ENCODE measurements at regions not wholly inside any gene's neighbourhood (a gene's known extent, or its start where the extent isn't known, plus 50 kb on each side); places are given as distances from the start of the nearest gene placed in this dataset.

GRCh38 chr2:221893501-221893900, 321.4 kb upstream of the EPHA4 start:
- no peak for ATAC-seq
- no peak for DNase-seq (ENCODE audit: low spot score)
- no peak overlapping the region for H3K4me3 Mint-ChIP-seq
- peaks cover 2% of the 10 kb centered on the region for H3K27me3 Mint-ChIP-seq (ENCODE audit: insufficient read depth, low read depth, poor library complexity)
- Histone ChIP-seq H3K79me2 (replicated peaks; ENCODE audit: insufficient read depth) (no peaks in the 10 kb centered on the region), H3F3A (replicated peaks; ENCODE audit: low read depth) (no peaks in the 10 kb centered on the region), H3K27me3 (ENCODE audit: insufficient read depth) (no peaks in the 10 kb centered on the region), H4K20me1 (replicated peaks; ENCODE audit: insufficient read depth) (no peaks in the 10 kb centered on the region), H3K9me2 (ENCODE audit: insufficient read depth) (no peaks in the 10 kb centered on the region), H3K4me1 (ENCODE audit: insufficient read depth) (0 out of 2 replicates have a peak, but pooled peaks cover 7% of the 10 kb centered on the region), H3K27ac (ENCODE audit: low read depth) (no peak overlapping the region), H2AFZ (no peak overlapping the region), H3K4me2 (no peak overlapping the region), H3K4me3 (no peak overlapping the region), H3K36me3 (ENCODE audit: insufficient read depth) (no peaks in the 10 kb centered on the region; the same call in 1 of the 2 replicates)
- TF ChIP-seq ETS1 (IDR thresholded peaks at IDR 0.05) (no peak), NANOG (IDR thresholded peaks at IDR 0.05; ENCODE audit: borderline replicate concordance) (no peak), EZH2phosphoT487 (IDR thresholded peaks at IDR 0.05; ENCODE audit: unreplicated experiment) (no peak), EZH2 (IDR thresholded peaks at IDR 0.05; ENCODE audit: low read depth, unreplicated experiment) (no peak), CREB1 (CRISPR knock-in tag; IDR thresholded peaks at IDR 0.05; ENCODE audit: low read depth) (no peak), ZNF114 (CRISPR knock-in tag; IDR thresholded peaks at IDR 0.05) (no peak), ZNF331 (CRISPR knock-in tag; IDR thresholded peaks at IDR 0.05; ENCODE audit: low read depth) (no peak), CTCF (conservative IDR thresholded peaks at IDR 0.05; ENCODE audit: low read depth in 2 of 2) (no peak), JUNB (IDR thresholded peaks at IDR 0.05; ENCODE audit: unreplicated experiment) (no peak), POLR2AphosphoS5 (IDR thresholded peaks at IDR 0.05; ENCODE audit: low read depth) (no peak), STAT1 (IDR thresholded peaks at IDR 0.05; ENCODE audit: unreplicated experiment) (no peak), ZNF462 (CRISPR knock-in tag; IDR thresholded peaks at IDR 0.05) (no peak), REST (IDR thresholded peaks at IDR 0.05; ENCODE audit: unreplicated experiment) (no peak)
- H3K4me1 Mint-ChIP-seq, result peaks cover 17% of the 10 kb centered on the region
- no peak overlapping the region; the same call in 1 of the 2 replicates for H3K27ac Mint-ChIP-seq
- H3K36me3 Mint-ChIP-seq (ENCODE audit: low read depth), result peaks cover 9% of the 10 kb centered on the region
- peaks cover 13% of the 10 kb centered on the region for H3K9me3 Mint-ChIP-seq
